NB4 (cell line): ENCODE measurements at regions not wholly inside any gene's neighbourhood (a gene's known extent, or its start where the extent isn't known, plus 50 kb on each side); places are given as distances from the start of the nearest gene placed in this dataset.

Experiments used
- DNase-seq: peaks from one replicate; pipeline ENCODE4 v3.0.0; 2010; ENCODE audit warnings: low read depth
- H3K4me3 ChIP-seq: one replicate; pipeline ENCODE4 v1.5.1; 2011; ENCODE audit warnings: mild to moderate bottlenecking, low read depth, low read length, moderate library complexity
- MYC ChIP-seq: IDR thresholded peaks from 2 replicates; pipeline ENCODE4 v1.6.1; 2011; ENCODE audit warnings: low read depth, low read length
- POLR2A ChIP-seq: IDR thresholded peaks from 2 replicates; pipeline ENCODE4 v1.6.1; 2011; ENCODE audit warnings: mild to moderate bottlenecking; ENCODE audit not compliant: insufficient read length; ENCODE audit errors: extremely low read depth
- TF ChIP-seq, protein P1 (sequence below): IDR thresholded peaks from 2 replicates; pipeline ENCODE4 v1.6.1; 2011; ENCODE audit warnings: low read depth, low read length
- TF ChIP-seq, protein P2 (sequence below): IDR thresholded peaks from one replicate; pipeline ENCODE4 v1.5.1; 2012; ENCODE audit warnings: low read depth, low read length

DNA sequence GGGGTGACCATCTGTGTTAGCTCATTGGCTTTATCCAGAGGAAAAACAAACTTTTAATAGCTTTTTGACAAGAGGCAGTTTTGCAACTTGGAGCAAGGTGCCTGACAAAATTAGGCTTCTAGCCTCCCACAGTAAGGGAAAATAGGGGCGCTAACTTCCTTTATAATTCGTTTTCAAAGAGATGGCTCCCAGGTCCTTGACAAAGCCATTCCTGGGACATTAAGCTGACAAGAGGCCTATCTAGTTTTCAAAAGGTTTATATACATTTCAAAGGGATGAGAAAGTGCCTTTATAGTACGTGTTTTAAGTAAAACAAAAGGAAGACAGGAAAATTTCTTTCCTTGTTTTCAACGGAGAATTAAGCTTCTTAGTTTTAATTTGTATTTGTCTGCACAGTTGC, 159.4 kb upstream of the GCFC2 start:
- DNase-seq, result no peak
- no peak overlapping the region for H3K4me3 ChIP-seq
- TF ChIP-seq, protein P1, sequence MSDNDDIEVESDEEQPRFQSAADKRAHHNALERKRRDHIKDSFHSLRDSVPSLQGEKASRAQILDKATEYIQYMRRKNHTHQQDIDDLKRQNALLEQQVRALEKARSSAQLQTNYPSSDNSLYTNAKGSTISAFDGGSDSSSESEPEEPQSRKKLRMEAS, result no peak
- TF ChIP-seq, protein P2, sequence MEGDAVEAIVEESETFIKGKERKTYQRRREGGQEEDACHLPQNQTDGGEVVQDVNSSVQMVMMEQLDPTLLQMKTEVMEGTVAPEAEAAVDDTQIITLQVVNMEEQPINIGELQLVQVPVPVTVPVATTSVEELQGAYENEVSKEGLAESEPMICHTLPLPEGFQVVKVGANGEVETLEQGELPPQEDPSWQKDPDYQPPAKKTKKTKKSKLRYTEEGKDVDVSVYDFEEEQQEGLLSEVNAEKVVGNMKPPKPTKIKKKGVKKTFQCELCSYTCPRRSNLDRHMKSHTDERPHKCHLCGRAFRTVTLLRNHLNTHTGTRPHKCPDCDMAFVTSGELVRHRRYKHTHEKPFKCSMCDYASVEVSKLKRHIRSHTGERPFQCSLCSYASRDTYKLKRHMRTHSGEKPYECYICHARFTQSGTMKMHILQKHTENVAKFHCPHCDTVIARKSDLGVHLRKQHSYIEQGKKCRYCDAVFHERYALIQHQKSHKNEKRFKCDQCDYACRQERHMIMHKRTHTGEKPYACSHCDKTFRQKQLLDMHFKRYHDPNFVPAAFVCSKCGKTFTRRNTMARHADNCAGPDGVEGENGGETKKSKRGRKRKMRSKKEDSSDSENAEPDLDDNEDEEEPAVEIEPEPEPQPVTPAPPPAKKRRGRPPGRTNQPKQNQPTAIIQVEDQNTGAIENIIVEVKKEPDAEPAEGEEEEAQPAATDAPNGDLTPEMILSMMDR, result no peak
- no peak for TF ChIP-seq POLR2A
- no peak for TF ChIP-seq MYC

DNA sequence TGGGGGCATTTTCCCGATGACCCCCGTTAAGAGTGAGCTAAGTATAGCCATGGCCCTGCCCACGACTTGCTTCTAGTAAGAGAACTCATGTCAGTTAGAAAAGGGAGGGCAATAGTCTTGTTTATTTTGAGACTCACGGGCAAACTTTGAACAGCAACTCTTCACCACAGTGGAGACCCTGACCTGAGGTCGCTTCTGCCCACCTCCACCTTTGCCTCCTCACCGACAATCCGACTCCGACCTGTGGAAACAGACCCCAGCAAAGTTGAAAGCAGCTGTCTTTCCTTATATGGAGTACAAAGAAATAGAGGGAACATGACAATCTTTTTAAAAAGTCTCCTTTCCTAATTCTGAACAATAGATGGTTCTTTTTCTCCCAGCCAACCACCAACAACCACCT, 155.0 kb upstream of the GCFC2 start:
- H3K4me3 ChIP-seq, result no peak overlapping the region
- TF ChIP-seq POLR2A (no peak), MYC (no peak)
- TF ChIP-seq, protein P1, result no peak
- TF ChIP-seq, protein P2, result no peak
- DNase-seq, result no peak

DNA sequence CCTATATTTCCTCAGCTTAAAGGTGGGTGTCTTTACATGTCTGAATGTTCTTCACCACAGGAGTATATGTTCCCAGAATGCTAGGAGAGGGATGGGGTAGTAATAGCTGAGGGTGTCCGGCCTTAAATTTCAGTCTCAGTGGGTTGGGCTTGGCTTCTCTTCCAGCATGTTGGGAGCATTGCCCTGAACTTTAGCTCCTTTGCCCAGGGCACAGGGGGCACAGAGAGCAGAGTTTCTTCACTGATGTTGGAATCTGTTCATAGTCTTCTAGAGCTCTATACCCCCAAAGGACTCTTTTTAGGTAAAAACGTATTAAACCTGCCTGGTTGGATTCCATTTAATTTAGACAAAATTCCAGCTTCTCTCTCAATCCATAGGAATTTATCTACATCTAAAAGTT, 154.4 kb upstream of the GCFC2 start:
- no peak for DNase-seq
- no peak for TF ChIP-seq POLR2A
- TF ChIP-seq, protein P1, result no peak
- no peak for TF ChIP-seq MYC
- TF ChIP-seq, protein P2, result no peak

DNA sequence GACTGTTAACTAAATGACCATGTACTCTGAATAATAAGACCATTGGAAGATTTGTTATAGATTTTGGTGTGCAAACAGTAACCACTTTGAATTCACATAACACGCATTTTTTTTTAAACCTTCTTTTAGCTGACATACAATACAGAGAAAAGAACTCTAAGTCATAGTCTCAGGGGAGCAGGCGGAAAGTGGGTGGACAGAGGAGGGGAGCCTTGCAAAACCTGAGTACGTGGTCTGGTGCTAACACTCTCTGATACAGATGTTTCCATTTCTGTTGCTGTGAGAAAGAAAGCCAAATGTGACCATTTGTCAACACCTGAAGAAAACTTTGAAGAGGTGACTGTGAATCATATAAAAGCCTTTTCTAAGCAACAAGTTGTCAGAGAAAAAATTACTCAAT, 151.8 kb upstream of the GCFC2 start:
- H3K4me3 ChIP-seq, result no peak overlapping the region
- no peak for DNase-seq
- TF ChIP-seq POLR2A (no peak), MYC (no peak)
- TF ChIP-seq, protein P1, result no peak
- TF ChIP-seq, protein P2, result no peak

More for the DNA sequence above, 154.4 kb upstream of the GCFC2 start:
- H3K4me3 ChIP-seq, result no peak overlapping the region

DNA sequence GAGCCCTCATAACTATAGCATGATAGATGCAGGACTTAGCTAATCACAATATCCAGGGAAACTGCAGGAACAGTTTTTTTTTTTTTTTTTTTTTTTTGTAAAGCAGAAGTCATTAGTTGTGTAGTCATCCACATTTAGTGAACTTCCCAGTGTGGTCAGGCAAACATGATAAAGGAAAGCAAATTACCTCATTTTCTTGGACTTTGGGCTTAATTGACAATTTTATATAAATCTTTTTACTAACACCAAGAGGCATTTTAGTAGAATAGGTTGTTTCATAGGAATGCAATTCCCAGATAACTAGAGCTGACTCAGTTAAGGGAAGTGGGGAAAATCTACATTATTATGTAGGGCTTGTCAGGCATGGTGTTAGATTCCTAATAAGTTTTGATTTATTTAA, 142.7 kb upstream of the GCFC2 start:
- no peak overlapping the region for H3K4me3 ChIP-seq
- DNase-seq, result no peak
- TF ChIP-seq, protein P2, result no peak
- no peak for TF ChIP-seq MYC
- TF ChIP-seq, protein P1, result no peak
- no peak for TF ChIP-seq POLR2A

DNA sequence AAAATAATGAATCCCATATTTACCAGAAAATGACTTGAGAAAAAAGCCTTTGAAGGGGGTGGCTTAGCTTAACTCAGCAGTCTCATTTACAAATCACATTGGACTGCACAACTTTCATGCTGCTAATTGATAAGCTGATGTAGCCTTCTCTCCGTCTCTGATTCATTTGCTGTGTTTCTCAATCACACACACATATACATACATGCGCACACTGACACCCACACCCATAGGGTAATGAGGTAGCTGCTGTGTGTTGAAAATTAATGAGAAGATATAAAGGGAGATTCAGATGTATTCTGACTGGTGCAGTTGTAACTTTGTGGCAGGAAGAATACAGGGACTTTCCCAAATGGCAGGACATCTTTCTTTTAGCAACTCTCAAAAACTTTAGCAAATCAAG, 141.9 kb upstream of the GCFC2 start:
- no peak for DNase-seq
- no peak overlapping the region for H3K4me3 ChIP-seq
- TF ChIP-seq MYC (no peak), POLR2A (no peak)
- TF ChIP-seq, protein P1, result no peak
- TF ChIP-seq, protein P2, result no peak
